Stimulated activated CD4-positive, alpha-beta T cell treated with anti-CD3 and anti-CD28 coated beads, TNF-alpha, amount 100 ng/mL, for 48 hours (primary cell): ENCODE measurements at regions not wholly inside any gene's neighbourhood (a gene's known extent, or its start where the extent isn't known, plus 50 kb on each side); places are given as distances from the start of the nearest gene placed in this dataset.

Experiments
- DNase-seq, 3 donors: peaks; one replicate each; pipeline ENCODE4 v3.0.0-alpha.2; 2020; ENCODE audit warnings: low read depth in 3 of 3

DNA sequence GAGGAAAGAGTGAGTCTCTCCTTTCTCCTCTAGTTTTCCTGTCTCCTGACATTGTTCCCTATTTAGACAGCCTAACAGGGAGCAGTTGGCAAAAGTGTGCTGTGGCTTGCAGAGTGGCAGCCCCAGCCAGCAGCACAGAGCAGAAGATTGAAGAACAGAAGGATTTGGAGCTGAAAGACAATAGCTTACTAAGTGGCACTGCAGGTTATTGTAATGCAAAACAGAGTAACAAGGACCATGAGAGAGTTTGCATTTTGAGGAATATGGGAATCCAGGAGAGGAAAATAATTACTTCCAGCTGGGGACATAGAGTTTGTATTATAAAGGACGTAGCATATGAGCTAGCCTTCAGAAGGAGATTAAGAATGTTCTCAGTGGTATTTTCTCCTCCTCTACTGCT, 342.4 kb downstream of the AKAIN1 start:
- DNase-seq, result no peak

DNA sequence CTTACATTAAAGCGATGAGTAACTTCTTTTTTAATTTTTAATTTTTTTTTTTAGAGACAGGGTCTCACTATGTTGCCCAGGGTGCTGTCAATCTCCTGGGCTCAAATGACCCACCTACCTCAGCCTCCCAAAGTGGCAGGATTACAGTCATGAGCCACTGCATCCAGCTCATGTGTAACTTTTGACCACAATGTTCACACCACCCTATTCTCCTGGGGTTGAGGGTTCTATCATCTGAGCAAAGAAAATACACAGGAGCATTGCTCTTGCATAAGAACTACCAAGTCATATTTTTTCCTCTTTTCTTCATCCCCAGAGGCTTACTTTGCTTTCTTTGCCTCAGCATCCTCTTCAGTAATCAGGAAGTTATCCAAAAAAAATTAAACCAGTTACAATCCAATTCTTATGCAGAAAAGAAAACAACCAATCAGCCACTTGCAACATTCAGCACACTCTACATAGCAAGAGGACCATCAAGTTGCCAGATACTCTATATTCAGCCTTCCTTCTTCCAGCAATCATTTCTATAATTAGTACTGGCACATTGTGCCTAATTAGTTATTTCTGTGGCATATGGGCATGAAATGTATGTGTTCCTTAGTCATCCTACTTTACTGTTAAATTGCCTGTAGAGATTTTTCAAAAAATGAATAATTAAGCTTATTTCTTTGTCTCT, 345.6 kb downstream of the AKAIN1 start:
- DNase-seq, result no peak

DNA sequence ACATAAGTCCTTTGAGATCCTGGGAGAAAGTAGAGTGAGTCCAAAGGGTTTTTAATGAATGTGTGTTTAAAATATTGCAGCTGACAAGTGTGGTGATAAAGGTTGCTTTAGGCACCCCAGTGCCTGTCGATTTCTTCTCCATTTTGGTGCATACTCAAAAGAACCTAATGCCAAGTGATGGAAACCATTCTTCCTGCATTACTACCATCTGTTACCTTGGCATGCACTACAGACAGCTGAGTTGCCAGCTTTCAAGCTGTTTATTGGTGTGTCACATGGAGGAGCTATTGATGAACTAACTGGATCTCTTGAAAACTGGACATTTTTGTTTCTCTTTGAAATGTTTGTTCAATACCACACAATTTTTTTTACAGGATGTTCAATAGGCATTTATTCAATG, 350.0 kb downstream of the AKAIN1 start:
- no peak for DNase-seq

DNA sequence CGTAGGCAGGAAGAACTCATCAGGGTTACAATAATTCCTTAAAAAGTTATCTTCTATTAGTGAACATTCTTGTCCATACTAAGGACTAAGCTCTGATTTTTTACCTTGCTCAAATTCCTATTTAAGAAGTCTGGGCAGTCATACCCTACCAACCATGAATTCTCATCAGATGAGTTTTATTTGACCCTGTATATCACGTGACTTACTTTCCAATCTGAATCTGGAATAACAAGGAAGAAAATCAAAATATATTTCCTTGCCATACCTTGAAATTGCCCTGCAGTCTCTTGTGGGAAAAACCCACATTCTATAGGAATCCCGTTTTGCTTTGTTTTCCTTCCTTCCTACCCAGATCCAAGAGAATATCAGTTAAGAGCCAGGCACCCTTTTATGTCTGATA, 352.7 kb downstream of the AKAIN1 start:
- no peak for DNase-seq

DNA sequence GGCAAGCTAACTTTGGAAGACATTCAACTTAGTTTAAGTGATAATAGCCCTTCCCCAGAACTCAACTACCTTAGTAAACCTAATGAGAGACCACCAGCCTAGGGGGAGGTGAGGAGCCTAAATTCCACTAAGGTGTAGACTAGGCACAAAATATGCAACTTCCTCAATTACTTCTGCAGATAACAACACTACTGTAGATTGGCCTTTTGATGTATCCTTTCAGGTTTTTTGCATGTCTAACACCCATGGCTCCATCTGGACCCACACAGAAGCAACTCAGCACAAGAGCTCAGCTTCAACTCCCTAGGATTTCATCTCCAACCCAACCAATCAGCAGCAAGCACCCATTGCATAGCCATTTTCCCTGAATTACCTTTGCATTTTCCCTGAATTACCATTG, 353.3 kb downstream of the AKAIN1 start:
- DNase-seq, result no peak

DNA sequence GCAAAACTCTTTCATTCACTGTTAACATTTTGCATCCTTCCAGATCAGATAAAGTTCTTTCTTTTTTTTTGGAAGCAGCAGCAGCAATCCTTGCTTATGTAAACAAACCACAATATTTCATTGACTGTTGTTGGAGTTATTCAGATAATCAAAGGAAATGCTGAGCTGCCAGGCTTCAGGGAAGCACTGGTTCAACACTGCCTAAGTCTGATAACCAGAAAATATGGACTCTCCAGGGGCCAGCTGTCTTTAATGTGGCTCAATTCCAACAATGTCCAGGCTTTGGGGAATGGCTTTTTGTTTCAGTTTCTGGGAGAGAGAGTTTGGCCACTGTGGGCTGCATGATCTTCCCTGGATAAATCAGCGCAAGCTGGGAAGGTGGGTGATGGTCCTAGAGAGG, 354.3 kb downstream of the AKAIN1 start:
- DNase-seq, result no peak

DNA sequence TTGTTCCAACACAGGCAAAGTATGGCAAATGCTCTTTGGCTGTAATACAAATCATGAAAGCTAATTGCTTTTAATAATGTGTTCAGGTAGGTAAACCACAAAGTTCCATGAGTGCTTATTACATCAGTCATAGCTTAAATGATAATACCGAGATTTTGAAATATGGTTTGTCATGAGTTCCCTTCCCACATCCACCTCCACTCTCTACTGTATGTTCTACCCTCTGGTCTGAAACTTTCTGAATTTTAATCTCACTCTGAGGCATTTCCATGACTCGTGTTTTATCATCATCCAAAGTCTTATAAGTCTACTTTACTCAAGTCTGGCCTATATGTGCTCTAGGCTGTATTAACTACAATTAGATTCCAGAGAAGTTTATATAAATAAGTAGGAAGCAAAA, 354.8 kb downstream of the AKAIN1 start:
- DNase-seq, result no peak

DNA sequence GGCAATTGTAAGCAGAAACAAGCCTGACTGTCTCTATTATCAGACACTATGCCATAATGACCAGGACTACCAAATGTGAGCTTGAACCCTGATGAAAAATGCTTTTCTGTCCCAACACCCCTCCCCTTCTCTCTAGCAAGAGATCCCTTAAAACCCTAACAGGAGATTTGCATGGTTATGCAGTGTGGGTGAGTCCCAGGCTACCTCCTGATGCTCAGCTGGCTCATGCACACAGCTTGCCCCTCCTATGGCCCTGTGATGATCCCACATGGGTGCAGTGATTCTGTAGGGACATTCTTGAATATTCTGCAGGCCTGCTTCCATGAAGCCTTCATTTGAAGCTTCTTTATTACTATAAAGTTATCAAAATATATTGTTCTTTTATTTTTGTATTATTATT, 357.4 kb downstream of the AKAIN1 start:
- DNase-seq, result no peak

DNA sequence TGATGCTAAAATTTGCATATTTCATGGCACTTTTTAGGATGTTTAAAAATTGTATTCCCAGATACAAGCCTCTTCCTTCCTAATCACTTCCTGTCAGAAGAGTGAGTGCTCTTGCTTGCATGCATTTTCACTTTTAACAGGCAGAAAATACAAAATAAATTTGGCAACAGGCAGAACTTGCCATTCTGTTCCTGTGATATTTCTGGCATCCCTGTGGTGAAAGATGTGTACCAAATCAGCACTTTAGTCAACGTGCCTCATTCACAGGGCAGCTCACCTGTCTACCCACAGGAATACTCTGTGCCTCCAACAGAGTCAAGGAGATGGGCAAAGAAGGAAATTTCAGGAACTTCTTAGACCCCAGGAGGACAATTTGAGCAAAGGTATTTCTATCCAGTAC, 360.9 kb downstream of the AKAIN1 start:
- DNase-seq, result no peak

DNA sequence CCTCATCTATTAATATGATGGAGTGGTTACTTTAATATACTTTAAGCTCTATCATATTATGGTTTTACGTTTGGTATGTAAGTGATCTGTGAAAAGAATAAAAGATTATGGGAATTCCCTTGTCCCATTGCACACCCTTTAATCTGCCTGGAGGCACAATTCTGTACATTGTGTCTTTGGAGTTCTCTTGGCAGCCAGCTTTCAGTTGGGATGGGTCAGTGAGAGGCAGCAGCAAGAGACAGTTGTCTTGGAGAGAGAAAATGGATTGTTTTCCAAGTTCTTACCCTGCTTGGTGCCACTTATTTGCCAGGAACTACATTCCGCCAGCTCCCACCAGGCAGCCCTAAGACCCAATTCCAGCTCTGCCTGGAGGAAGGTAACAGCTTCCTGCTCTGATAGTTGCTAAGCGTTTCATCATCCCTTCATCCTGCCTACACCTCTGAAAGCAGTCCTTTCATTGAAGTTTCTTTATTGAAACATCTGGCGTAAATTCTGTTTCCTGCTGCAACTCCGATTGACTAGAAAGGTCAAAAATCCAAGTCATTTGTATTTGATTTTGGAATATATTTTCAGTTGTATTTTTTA, 365.2 kb downstream of the AKAIN1 start:
- no peak for DNase-seq

DNA sequence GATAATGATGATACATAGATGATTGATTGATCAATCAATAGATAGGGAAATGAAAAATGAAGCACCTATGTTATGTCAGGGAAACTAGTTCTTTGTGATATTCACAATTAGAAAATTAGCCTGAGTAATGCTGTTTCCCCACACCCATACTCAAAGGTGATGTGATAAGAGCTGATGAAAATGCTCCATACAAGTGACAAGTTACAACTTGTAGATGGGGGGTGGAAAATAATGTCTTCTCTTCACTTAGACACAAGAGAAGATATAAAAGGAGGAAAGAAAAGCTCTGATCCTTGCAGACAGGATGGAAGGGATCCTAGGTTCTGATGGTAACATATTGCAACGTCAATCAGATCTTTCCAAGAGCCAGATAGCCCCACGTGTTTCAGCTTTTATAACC, 365.9 kb downstream of the AKAIN1 start:
- no peak for DNase-seq

DNA sequence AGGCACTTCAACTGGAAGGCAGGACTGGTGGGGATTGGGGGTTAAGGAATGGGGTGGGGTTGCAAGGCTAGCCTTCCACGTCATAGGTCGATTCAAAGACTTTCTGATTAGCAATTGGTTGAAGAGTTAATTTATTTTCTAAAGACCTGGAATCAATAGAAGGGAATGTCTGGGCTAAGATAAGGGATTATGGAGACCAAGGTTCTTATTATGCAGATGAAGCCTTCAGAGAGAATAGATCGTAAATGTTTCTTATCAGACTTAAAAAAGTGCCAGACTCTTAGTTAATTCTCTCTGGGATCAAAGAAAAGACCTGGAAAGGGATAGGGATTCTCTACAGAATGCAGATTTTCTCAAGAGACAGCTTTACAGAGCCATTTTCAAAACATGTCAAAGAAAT, 368.0 kb upstream of the DLGAP1 start:
- no peak for DNase-seq

DNA sequence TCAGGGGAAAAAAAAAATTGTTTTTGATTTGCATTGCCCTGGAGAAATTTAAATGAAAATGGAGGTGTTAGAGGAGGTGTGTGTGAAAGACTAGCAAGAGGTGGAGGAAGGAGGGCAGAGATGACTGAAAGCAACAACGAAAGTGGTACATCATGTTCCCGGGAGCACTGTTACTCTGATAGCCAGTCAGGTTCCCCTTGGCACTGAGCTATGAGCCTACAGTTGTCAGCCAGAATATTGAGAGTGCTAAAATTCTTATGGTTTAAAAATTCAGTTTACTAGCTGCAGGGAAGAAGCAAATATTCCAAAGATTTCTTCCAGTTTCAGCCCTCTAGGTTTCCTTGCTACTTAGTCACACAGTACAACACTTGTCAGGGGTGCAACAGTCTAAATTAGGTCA, 366.7 kb upstream of the DLGAP1 start:
- no peak for DNase-seq

DNA sequence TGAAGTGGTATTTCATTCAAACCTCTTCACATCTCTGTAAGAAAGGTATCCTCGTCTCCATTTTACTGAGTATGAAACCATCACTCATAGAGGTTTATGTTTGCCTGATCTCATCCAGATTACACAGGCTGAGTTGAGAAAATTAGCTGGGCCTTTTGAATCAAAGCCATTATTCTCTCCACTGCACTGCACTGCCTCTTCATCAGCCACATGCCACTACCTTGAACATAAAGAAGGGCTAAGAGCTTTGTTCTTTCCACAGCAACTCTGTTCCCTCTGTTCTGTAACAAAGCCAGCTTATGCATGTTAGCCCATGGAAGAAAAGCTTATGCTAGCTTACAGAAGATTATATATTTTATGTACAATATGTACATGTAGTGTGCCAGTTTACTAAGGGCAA, 362.6 kb upstream of the DLGAP1 start:
- no peak for DNase-seq

DNA sequence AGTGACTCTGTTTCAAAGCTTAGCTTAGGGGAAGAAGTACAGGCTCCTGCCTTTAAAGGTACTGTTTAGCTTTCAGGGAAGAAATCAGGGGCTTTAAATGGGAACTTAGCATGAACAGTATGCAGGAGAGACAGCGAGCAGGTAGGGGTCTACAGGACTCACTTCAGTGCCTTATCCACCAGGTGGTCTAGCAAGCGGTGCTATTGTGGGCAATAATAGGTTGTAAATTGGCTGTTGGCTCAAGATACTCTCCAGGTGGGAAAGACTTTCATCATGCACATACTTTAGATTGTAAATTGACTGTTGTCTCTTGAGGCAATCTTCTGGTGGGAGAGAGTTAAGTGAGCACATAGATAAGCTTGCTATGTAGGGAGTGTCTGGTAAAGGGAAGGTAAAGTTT, 358.6 kb upstream of the DLGAP1 start:
- DNase-seq, result no peak

DNA sequence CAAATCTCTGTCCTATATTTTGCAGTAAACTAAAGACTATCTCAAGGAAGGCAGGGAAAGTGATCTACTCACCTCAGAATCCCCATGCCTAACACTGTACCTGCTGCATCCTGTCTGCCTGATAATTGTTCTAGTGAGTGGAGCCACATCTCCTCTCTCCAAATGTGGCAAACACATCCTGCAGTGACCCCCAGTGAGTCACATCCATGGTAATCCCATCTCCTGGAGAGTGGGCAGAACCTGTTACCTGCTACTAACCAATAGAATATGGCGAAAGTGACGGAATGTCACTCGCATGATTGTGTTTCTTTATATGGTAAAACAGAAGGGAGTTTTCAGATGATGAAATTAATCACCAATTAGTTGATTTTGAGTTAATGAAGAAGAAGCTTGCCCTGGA, 353.8 kb upstream of the DLGAP1 start:
- no peak for DNase-seq

DNA sequence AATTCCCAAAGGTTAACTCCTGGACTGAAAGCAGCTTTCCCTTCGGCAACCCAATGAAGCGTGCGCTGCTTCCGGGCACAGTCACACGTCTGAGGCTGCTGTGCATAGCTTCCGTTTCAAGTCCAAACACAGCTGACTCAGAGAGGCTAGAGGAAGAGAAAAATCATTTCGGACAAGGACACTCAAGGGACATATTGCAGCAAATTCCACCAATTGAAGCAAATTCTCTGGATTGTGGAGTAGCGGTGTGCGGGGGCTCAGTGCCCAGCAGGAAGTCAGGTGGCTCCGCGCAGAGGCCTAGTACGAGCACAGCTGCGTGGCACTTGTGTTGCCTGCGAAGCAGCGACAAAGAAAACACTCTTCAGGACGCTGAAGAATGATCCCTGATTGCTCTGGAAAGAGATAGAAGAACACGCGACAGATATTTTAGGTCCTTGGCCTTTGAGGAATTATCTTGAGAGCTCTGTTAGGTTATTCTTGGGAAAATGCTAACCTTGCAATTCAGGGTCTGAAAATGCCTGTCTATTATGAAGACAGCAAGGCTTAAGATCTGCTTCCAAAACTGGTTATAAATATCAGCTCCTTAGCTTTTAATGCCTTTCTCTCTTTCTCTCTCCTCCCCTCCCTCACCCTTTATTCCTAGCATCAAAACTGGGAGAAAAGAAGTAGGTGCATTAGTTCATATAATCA, 352.6 kb upstream of the DLGAP1 start:
- DNase-seq, result no peak

DNA sequence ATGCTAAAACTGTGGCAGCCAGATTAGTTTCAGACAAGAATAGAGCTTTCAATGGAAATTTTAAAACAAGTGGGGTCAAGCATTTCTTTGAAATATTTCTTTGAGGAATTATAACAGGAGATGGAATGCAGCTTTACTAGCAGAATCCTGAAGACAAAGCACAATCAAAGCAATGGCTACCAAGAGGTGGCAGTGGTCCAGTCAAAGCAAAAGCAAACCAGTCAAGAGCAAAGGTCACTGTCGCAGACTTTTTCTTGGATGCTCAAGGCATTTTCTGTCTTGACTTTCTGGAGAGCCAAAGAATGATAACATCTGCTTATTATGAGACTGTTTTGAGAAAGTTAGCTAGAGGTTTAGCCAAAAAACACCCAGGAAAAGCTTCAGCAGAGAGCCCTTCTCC, 351.2 kb upstream of the DLGAP1 start:
- no peak for DNase-seq

DNA sequence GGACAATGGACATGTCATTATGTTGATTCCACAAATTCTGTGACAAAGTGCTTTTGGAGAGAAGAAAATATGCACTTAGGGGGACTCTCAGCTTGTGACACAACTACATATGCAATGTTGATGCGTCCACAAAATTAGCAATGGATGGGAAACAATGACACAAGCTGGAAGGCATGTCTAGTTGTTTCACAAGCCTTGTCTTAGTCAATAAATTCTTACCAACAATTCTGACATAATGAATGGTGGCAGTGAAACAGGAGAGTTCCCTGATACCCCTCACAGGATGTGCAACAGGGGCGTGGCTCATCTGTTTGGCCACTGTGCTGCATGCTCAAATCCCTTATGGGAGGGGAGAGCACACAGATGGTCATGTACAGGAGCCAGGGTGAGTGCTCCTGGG, 347.2 kb upstream of the DLGAP1 start:
- DNase-seq, result no peak

DNA sequence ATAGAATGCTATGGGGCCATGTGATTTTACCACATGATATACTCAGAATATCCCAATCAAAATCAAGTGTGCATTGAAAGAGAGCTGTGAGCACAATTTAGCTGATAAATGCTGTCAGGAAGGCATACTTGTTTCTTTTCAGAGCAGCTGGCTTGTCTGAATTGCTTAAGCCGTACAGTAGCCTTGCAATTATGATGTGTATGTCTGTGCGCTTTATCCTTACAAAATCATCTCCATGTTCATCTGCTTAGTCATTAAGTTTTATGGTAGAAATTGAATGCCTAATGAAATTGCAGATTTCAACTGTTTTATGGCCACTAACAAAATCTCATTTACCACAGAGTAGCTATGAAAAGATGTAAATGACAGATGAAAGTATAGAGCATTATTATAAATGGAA, 346.0 kb upstream of the DLGAP1 start:
- DNase-seq, result no peak

DNA sequence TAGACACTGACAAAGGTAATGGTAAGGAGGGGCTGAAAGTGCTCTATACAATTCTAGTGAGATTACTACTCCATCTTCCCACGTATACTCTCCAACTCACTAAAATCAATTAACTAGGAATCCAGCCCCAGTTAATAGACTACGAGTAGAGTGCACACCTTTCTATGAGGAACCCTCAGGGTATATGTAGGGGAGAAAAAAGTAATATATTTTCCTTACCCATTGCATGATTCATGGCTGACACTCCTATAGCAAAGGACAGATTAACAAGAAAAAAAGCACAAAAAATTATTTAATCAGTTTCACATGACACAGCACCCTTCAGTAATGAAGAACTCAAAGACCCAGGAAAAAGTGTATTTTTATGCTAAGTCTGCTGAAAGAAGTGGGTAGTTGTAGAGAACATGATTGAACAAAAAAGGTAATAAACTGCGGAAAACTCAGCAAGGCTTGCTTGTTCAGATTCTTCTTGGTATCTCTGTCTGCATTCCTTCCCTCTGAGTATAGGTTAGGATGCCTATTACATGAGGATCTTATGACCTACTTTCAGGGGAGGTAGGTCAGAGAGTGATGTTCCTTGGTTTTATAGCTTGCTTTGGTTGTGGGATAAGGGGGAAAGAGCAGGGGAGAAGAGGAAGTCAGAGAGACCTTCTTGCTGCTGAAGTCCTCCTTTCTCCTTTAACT, 342.0 kb upstream of the DLGAP1 start:
- no peak for DNase-seq

DNA sequence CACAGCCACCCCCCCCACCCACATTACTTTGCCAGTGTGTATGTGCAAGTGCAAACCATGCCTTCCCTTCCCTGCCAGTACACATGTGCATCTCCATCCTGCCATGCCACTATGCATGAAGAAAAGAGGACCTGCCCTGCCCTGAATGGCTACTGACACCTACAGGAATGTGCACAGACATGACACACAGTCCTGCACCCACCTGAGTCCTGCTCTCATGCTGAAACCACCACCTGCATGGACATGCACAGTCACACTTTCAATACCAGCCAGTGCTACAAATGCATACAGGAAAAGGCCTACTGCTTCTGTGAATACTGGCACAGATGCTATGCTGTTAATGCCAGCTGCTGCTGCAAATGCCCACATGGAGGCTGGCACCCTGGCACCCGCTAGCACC, 334.4 kb upstream of the DLGAP1 start:
- no peak for DNase-seq

DNA sequence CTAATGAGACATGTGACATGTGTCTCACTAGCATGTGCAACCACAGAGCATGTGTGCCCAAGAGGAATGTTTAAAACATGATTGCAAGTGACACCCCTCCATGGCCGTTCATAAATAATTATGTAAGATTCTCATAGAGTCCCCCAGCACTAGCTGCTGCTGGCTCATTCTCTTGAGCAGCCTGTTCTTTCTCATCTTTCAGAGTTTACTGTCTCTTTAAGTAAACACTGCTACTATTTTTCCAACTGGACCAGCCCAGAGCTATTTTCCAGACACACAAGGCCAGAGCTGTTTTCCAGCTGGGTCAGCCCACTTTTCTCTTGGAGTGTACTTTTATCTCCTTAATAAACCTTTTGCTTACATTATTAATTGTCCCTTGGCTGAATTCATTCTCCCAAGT, 326.8 kb upstream of the DLGAP1 start:
- no peak for DNase-seq
